AG20443 (cell line): ENCODE measurements at regions not wholly inside any gene's neighbourhood (a gene's known extent, or its start where the extent isn't known, plus 50 kb on each side); places are given as distances from the start of the nearest gene placed in this dataset.
"Not testable (repeated sequence)": the region's sequence is repeated elsewhere in the genome, so short reads cannot be mapped to it uniquely, and the experiment has no call there.

Experiments
- DNase-seq: peaks from one replicate; pipeline ENCODE4 v3.0.0; 2012; ENCODE audit warnings: low spot score, mixed read lengths

DNA sequence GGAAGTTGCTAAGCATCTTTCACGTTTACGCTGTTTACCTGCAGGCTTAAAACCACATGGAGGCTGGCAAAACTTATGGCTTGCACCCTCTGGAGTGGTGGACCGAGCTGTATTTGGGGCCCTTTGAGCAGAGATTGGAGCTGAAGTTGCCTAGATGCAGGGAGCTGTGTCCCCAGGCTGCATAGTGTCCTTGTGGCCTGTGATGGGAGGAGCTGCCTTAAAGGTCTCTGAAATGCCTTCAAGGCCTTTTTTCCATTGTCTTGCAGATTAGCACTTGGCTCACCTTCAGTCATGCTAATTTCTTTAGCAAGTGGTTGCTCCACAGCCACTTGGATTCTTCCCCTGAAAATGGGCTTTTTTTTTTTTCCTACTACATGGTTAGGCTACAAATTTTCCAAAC is 81.5 kb upstream of the CHD1 start:
- DNase-seq: no peak

DNA sequence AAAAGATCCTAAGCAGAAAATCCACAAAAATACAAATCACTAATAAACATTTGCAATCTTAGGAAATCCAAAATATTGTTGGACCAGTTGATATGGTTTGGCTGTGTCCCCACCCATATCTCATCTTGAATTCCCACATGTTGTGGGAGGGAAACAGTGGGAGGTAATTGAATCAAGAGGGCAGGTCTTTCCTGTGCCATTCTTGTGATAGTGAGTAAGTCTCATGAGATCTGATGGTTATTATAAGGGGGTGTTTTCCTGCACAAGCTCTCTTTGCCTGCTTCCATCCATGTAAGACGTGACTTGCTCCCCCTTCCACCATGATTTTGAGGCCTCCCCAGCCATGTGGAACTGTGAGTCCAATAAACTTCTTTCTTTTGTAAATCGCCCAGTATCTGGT is 79.2 kb upstream of the CHD1 start:
- not testable (repeated sequence) for DNase-seq

DNA sequence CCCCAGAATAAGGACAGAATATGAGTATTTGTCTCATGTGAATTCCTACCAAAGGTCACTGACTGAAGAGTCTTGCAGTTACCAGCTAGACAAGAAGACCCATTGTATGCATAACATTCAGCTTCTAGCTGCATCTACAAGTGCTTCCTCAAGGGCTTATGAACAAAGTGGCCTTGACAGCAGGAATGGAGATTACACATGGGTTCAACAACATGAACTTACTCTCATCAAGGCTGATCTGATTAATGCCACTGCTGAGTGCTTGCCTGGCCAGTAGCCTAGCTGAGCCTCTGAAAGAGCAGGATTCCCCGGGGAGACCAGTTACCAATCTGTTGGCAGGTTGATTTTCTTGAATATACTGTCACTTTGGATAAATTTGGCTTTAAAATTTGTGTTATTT is 76.7 kb upstream of the CHD1 start:
- no peak for DNase-seq

DNA sequence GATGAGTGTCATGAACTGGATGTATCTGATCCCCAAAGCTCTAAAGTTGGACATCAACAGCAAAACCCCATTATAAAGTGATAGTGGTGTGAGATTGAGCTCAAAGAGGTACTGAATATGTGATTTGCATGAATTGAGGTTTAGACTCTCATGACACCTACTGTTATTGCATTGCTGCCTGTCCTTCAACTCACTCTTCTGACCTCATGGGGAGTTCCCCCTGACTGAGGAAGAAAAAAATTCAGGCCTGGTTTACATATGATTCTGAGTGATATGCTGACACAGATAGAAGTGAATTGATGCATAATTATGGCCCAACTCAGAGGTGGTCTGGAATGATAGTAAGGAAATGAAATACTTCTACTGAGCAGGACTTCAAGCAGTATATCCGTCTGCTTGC is 76.2 kb upstream of the CHD1 start:
- DNase-seq: no peak

DNA sequence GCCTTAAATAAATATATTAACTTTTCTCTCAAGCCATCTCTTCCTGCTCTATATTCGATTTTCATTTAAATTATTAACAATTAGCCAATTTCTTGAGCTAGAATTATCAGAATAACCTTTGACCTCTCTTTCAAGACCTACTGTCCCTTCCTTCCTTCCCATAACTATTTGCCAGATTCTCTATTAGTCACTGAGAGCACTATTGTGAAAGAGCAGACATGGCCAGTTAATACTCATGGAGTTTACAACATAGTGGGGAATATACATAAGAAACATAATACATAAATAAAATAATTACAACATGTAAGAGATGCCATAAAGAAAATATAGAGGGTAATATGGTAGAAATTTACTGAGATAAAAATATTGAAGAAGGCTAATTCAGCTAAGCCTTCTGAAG is 72.1 kb upstream of the CHD1 start:
- no peak for DNase-seq

- no peak for DNase-seq
These were observed 71.4 kb upstream of the CHD1 start for GRCh38 chr5:99000221-99000620.

- DNase-seq: no peak
These were observed 70.8 kb upstream of the CHD1 start for GRCh38 chr5:98999631-99000030.

GRCh38 chr5:98997000-98997399 is 68.2 kb upstream of the CHD1 start:
- DNase-seq: peak; percentile 39

DNA sequence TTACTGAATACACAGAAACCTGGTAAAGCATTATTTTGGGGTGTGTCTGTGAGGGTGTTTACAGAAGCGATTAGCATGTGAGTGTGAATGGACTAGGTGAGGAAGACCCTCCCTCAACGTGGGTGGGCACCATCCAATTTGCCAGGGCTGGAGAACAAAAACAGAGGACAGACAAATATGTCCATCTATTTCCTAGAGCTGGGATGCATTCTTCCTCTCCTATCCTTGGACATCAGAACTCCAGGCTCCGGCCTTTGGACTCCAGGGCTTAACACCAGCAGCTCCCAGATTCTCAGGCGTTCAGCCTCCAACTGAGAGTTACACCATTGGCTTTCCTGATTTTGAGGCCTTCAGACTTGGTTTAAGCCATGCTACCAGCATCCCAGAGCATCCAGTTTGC is 65.8 kb upstream of the CHD1 start:
- no peak for DNase-seq

GRCh38 chr5:98993512-98993911 is 64.7 kb upstream of the CHD1 start:
- DNase-seq: no peak

- no peak for DNase-seq
These were observed 63.7 kb upstream of the CHD1 start for GRCh38 chr5:98992552-98992951.

- no peak for DNase-seq
These were observed 60.9 kb upstream of the CHD1 start for GRCh38 chr5:98989727-98990126.

DNA sequence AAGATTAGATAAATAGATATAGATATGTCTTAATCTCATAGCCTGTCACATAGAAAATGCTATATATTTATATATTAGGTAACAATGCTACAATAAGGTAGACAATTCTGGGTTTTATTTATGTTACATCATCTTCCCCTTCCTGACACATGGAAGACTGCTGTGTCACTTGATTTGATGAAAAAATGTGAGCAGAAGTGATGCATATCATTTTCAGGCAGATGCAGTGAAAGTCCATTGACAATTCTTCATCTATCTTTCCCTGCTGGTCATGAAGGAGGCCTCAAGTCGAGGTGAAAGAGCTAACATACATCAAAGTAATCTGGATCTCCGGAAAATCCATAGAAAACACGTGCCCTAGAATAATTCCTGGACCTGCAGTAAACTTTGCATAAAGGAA is 57.8 kb upstream of the CHD1 start:
- DNase-seq: no peak

DNA sequence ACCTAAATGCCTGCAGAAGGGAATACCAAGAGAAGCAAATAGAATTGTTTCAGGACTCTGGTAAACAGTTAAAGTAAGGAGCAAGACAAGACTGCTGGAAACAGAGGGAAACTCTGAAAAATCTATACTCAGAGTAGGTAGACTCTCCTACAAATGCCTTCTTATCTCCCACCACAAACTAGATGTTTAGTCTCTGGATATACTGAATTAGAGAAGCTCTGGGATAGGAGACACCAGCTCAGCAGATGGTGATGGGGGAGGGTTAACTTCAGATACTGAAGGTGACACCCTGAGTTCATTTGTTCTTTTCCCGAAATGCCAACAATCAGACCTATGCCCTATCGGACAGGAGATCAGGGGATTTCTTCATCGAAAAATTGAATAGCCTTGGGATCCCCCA is 54.1 kb upstream of the CHD1 start:
- DNase-seq: no peak
